HEK293 (cell line): ENCODE measurements at regions not wholly inside any gene's neighbourhood (a gene's known extent, or its start where the extent isn't known, plus 50 kb on each side); places are given as distances from the start of the nearest gene placed in this dataset.

Source experiments
- ZNF140 ChIP-seq: fragments of 450-650 bp; formaldehyde crosslinking; IDR thresholded peaks from 2 replicates; pipeline ENCODE4 v1.5.1; 2016; ENCODE audit warnings: missing biosample characterization, missing genetic modification characterization
- TF ChIP-seq, protein P1 (sequence below): fragments of 450-650 bp; formaldehyde crosslinking; IDR thresholded peaks from 2 replicates; pipeline ENCODE4 v1.5.1; 2016; ENCODE audit warnings: missing biosample characterization, missing genetic modification characterization

GRCh38 chr7:46450425-46450824 is 529.4 kb upstream of the IGFBP3 start:
- TF ChIP-seq, protein P1, sequence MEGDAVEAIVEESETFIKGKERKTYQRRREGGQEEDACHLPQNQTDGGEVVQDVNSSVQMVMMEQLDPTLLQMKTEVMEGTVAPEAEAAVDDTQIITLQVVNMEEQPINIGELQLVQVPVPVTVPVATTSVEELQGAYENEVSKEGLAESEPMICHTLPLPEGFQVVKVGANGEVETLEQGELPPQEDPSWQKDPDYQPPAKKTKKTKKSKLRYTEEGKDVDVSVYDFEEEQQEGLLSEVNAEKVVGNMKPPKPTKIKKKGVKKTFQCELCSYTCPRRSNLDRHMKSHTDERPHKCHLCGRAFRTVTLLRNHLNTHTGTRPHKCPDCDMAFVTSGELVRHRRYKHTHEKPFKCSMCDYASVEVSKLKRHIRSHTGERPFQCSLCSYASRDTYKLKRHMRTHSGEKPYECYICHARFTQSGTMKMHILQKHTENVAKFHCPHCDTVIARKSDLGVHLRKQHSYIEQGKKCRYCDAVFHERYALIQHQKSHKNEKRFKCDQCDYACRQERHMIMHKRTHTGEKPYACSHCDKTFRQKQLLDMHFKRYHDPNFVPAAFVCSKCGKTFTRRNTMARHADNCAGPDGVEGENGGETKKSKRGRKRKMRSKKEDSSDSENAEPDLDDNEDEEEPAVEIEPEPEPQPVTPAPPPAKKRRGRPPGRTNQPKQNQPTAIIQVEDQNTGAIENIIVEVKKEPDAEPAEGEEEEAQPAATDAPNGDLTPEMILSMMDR (tag by site-specific recombination): no peak
- TF ChIP-seq ZNF140 (tag by site-specific recombination): no peak
